Heart left ventricle (tissue), 13 donors: ENCODE measurements at regions not wholly inside any gene's neighbourhood (a gene's known extent, or its start where the extent isn't known, plus 50 kb on each side); places are given as distances from the start of the nearest gene placed in this dataset.

ENCODE experiments used
- CTCF ChIP-seq, 12 donors: fragments of 200-600 bp; sonication (generic) in 4 of 12; IDR thresholded peaks; one replicate each; pipeline versions ENCODE4 v1.5.0 to v1.8.0; 2018 to 2022; ENCODE audit warnings: antibody characterized with exemption in 12 of 12, mild to moderate bottlenecking in 5 of 12
- POLR2A ChIP-seq, 2 donors: fragments of 450-650 bp; IDR thresholded peaks; one replicate each; pipeline ENCODE4 v1.6.1; 2017; ENCODE audit warnings: antibody characterized with exemption in 2 of 2, mild to moderate bottlenecking in 2 of 2, moderate library complexity in 2 of 2
- donor health status: ischemic (EF 13 %, LVEDD 7.1; RV severe dilation, severe dysfunction).
- donor health status: DM: no; HTN: yes; CAD: no.
- donor health status: DM: no; HTN: no; CAD: no.
- donor health status: ischemic (EF 25% LVEDD 6.9; RV normal size, moderate dysfunction).
- donor health status: ischemic (EF 25% LVEDD 5.7; RV mildly dilated, moderate dysfunction).
- donor health status: ischemic (EF 35%, LVEDD 5.7; RV mildly dilated, moderate dysfunction).
- donor health status: nonischemic (EF 11% LVEDD 7.7; RV severe dilation, severe dysfunction).
- donor health status: DM: yes; HTN: yes; CAD: no.
- donor health status: PGD.
- donor health status: ischemic (EF 29% LVEDD 5.4; RV normal size, mild dysfunction).
- donor health status: nonischemic (EF 23%, LVEDD 6.1; RV moderate dilation, normal function).

- TF ChIP-seq POLR2A (IDR thresholded peaks at IDR 0.05): no peak
- TF ChIP-seq CTCF (IDR thresholded peaks at IDR 0.05): peak; percentile 13 to 61 (median 32)
Observed at GRCh38 chr7:17530741-17531421, 232.4 kb downstream of the AHR start.
